ENCODE measurements at regions not wholly inside any gene's neighbourhood (a gene's known extent, or its start where the extent isn't known, plus 50 kb on each side); places are given as distances from the start of the nearest gene placed in this dataset.

DNA sequence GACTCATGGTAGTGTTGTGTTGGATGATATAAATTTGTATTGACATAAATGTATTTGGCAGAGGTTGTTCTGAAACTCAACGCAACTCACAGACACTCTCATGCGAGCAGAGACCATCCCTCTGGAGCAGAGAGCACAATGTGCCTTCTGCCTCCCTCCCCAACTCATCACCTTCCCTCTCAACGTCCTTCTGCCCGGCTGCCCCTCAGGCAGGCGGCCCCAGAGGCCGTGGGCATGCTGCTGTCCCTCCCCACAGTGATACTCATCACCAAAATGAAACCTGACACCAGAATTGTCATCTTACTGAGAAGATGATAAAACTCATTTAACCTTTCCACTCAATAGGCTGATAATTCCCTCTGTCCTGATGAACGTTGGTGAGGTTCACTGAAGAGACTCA is 260.6 kb downstream of the ETS1 start:
- no peak for DNase-seq

DNA sequence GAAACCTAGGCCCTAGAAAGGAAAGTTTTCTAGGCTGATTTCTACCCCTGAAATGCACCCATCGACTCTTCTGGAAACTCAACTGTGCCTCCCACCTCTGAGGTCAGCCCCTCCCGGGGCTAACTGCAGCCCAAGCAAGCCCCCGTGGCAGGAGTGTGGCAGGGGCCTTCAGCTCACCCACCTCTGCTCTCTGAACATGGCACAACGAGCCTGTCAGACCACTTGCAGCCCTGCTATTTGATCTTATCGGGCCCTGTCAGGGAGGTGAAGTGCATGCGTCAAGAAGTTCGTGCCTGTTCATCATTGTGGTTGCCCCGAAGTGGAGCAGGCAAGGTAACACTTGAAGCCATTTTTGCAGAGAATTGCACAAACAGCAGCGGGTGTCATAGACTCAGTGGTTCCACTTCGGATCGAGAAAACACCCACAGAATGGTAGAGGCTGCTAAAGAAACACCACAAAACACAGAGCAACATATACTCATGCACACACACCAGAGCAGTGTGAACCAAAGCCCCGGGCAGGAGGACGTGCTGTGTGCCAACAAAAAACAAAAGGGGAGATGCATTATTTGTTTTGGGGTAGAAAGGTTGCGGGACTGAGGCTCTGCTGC is 262.7 kb downstream of the ETS1 start:
- DNase-seq, result no peak

DNA sequence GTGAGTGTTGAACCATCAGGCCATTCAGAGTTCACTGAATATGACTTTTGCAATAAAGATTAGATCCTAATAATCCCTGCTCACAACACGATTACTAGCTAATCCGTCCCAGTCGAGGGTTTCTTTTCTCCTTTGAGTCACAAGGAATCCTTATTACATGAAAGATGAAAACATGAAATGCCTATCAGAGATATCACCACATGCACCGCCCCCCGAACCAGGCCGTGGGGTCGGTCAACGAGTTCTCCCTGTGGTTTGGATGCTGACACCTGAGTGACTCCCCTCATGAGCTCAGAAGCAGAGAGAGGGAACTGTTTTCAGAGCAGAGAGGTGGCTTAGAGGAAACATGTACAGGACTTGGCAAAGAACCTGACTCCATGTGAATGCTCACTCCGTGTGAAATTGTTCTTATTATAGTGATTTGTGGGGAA is 263.3 kb downstream of the ETS1 start:
- DNase-seq, result no peak

DNA sequence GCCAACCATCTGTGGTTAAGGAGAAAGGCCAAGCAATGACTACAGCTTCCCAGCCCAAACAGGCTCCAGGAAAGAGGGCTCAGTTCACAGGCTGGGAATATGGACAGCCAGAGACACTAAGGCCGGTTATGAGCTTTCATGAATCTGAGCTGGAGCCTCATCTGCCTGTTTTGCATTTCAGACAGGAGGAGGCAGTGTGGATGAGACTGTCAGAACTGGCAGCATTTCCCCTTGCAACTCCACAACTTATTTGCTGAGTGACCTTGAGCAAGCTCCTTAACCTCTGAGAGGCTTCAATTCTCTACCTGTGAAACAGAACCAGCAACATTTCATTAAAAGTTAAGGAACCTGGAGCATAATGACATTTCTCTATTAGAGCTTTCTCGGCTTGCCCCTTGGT is 264.0 kb downstream of the ETS1 start:
- no peak for DNase-seq

DNA sequence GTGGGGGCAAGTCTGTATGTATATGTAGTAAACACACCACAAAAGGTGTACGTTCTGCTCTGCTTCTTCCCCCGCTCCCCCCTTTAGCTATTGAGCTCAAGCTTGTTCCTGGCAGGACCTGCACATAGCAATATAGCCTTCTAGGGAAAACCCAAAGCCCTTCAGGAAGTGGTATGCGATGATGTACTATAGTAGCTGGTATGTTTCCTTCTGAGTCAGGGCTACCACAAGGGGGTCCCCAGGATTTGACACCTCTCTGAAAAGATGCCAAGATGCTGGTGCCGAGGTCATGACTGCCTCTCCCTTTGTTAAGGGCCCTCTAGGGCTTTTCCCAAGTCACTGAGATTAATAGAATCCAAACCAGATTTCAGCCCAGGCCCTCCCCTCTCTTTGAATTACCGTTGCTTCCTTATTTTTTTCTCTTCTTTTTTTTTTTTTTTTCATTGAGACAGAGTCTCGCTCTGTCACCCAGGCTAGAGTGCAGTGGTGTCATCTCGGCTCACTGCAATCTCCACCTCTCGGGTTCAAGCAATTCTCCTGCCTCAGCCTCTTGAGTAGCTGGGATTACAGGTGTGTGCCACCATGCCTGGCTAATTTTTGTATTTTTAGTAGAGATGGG is 268.4 kb downstream of the ETS1 start:
- DNase-seq, result no peak

DNA sequence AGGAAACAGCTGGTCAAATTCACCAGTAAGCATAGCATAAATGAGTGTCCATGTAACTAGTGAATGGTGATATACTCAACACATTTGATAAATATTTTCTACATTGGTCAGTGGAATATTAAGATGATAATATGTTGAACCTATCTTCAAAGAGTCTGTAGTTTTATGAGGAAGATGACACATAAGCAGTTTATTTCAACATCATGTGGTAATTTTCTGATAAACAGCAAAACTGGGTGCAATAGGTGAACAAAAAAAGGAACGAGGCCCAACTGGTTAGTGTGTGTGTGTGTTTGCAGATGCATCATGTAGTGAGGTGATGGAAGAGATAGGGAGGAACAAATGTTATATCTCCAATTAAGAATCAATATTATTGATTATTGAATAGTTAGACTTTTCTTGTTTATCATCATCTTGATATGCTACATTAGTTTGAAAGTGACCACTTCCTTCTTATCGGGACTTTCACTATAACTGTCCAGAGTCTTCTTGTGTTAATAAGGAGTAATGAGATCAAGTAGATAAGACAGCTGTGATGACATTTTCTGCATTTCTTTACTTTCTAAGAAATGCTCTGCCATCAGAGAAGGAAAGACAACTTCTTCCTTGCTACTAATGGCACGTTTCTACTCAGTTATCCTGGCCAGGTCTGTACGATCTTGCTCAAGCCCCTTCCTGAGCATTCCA is 270.7 kb downstream of the ETS1 start:
- no peak for DNase-seq

DNA sequence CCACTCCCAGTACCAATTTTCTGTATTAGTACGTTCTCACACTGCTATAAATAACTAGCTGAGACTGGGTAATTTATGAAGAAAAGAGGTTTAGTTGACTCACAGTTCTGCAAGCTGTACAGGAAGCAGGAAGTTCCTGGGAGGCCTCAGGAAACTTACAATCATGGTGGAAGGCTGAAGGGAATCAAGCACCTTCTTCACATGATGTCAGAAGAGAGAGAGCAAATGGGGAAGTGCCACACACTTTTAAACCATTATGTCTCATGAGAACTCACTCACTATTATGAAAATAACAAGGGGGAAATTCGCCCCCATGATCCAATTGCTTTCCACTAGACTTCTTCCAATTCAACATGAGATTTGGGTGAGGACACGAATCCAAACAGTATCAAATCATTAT is 271.4 kb downstream of the ETS1 start:
- DNase-seq, result no peak

DNA sequence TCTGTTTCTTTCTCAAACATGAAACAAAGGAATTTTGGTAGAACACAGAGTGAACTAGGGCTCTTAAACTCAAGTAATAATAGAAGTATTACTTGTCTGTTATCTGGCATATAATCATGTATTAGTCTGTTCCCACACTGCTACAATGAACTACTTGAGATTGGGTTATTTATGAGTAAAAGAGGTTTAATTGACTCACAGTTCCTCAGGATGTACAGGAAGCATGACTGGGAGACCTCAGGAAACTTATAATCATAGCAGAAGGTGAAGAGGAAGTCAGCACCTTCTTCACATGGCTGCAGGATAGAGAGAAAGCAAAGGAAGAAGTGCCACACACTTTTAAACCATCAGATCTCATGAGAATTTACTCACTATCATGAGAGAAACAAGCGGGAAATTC is 273.4 kb downstream of the ETS1 start:
- DNase-seq, result no peak

DNA sequence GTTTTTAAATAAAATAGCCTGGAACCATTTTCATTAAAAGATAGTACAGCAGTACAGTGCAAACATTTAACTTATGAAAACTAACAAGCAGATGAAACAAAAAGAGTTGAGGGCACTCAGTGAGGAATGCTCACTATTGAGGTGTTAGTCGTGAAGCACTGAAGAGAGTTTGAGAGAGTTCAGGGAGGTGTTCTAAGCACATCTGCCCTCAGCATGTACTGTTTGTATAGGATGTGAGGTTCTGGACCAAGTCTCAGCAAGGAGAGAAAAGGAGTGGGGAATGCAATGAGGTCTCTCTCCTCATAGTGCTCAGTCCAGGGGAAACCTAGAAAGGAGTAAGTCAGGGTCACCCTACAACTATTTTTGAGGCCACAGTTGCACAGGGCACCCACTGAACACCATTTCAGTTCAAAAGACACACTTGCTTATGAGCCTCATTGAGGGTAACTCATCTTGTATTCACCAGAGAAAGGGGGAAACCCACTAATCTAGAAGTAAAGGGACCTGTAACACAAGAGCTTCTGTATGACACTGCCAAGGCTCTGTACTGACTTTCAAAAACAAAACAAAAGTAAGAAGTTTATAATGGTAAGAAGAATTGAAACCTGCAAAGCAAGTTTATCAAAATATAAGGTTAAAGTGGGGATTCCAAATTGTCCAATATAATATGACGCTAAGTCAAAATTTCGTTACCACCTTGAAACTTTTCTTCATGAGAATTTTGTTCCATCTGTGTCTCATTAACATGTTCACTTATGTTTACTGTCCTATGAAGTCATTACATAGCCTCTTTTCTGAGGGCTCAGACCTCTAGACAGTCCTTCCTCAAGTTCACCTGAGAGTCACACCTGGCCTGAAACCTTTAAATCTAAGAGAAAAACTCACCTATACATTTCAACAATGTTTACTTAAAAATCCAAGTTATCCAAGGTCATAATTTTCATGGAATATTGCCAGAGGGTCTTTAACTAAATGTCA is 275.3 kb downstream of the ETS1 start:
- DNase-seq, result no peak

DNA sequence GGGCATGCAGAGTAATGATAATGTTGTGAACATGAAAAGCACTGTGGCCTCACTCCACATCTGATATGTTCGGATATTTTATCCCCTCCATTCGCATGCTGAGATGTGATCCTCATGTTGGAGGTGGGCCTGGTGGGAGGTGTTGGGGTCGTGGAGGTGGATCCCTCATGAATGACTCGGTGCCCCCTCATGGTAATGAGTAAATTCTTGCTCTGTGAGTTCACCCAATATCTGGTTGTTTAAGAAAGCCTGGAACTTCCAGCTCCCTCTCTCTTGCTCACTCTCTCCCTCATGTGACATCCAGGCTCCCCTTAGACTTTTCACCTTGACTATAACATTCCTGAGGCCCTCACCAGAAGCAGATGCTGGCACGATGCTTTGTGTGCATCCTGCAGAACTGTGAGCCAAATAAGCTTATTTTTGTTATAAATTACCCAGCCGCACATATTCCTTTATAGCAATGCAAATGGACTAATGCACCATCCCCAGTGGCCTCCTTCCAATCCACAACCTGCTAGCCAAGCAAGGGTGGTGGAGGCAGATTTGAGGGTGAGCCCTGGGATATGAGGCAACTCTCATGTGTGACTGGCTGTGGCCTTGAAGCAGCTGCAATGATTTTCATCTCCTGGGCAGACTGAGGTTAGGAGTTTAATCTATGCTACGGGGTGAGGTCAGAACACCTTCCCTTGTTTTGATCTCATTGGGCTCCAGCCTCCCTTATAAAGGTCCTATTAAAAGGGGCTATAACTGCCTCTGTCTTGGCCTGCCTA is 276.5 kb downstream of the ETS1 start:
- no peak for DNase-seq

DNA sequence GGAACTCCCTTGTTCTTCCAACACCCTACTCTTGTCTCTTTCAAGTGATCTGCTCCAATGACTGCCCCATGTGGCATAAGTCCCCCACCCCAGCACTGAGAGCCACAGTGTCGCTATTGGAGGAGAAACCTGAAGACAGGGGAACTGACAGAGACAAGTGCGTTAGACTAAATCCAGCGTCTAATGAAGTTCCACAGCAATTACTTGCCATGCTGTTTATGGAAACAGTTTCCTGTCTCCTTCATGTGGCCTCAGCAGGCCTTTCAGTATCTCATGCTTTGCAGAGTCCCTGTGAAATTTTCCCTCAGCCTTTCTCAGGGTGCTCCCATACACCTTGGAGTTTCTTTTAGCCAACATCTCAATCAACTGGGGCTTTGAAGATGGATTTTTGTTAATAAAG is 277.4 kb downstream of the ETS1 start:
- no peak for DNase-seq

DNA sequence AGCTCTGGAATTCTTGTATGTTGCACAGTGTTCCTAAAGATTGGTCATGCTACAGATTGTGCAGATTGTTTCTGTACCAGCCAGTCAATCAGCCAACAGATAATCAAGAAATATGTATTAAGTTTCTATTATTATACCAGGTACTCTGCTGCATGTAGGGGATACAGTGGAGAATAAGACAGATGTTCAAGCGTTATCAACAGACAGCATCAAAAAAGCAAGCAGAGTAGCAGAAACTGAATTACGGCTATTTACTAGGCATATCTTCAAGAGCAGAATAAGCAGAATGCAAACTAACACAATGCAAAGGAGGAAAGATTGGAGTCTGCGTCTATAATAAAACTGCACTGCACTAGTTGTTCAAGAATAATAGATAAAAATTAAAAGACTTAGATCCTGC is 278.6 kb downstream of the ETS1 start:
- DNase-seq, result no peak

DNA sequence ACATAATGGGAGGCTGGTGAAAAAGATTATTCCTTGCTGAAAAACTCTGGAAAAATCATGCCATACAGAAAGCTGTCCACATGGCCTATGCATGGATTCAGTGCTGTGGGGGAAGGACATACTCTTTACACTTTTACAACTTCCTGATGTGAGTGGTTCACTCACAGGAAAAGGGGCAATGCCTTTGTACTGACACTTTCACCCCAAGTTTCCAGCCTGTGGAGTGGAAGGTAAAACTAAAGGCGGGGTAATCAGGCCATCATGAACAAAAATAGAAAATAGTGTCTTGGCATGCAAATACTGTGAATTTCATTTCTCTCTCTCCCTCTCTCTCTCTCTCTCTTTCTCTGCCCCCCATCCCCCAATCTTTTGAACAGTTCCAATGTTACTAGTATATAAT is 281.8 kb downstream of the ETS1 start:
- DNase-seq, result no peak

DNA sequence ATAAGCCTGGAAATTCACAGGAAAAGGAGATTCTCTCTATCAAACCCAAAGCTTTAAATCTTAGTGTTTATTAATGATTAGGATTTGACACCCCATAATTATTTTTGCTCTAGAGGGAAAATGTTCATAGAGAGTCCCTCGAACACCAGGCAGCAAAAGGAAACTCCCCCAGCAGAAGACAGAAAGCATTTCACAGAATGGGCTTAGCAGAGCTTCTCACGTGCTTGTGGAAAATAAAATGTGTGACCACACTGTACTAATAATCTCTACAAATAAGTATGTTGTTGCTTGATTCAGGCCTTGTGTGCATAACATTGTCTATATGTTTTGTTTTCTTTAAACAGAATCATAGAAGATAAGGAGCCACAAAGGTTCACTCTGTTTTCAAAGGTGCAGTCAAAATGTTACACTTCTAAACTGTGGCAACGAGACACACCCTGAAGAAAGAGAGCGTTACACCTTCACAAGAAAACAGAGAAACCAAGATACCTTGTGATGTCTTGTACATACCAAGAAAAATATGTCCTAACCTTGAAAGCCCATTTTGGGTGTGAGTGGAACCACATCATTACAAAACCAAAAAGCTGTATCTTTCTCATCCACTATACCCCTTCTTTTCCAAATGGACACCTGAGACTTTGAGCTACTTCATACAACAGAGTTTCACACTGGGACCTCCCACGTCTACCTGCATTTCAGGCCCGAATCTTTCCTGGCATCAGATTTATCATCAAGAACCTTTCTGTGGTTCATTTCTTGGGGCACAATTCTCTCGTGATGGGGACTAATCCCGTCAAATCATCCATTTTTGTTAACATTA is 282.5 kb downstream of the ETS1 start:
- DNase-seq, result no peak

DNA sequence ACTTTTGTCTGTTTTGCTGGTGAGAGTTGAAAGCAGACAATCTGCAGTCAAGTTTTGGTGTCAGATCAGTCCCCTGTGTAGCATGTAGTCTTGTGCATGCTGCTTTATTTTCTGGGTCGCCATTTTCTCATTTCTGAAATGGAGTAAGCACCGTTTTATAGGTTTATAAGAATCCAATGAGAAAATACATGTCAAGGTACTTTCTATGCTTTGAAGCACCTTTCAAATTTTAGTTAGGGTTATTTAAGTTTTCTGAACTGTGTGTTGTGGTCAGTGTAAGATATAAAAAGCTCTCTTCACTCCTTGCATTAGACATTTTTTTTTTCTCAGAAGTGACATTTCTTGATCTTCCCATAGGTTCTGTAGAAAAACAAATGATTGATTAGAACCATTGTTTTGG is 283.2 kb downstream of the ETS1 start:
- no peak for DNase-seq

DNA sequence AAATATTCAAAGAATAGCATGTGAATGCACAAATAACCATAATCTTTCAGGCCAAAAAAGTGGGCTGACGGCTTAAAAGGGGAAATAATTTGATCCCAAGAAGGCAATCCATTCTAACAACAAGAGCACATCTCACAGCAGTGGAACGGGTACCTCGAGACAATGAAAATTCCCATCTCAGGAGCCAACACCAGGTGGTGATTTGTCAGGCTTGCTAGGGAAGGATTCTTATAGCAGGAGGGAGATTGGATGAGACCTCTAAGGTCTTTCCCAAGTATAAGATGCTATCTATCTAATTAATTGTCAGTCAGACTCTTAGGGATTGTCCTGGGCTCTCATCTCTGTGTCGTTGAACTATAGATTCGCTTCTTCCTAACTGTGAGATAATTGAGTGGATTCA is 284.0 kb downstream of the ETS1 start:
- DNase-seq, result no peak

DNA sequence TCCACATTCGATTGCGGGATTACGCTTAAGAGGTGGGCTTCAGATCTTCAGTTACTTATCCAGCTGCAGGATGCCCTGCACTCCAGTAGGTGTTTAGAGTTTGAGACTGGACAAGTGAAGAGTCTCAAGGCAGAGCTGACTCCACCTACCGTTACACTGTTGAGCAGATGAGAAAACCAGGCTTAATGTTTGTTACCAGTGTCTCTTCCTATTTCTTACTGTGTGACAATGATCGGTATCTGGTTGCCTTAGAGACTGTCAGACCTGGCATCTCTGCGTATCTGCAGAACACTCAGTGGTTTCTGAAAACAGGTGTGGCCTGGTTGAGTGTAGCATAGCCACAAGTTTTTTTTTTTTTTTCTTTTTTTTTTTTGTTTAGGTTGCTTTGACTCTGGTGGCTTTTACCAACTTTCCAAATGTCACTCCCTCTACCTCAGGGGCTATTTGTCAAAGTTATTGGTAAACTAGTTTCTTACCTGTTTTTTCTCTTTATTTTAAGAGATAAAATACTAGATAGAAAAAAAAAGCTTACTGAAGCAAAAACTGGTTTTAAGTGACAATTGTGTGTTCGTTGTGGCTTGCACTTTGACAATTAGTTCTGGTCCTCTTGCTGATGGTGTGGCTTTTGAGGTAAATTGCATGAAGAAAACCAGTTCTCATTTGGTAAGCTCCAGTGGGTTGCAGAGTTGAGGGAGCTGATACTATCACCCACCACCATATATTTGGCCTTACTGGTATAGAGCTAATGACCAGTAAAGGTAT is 284.8 kb downstream of the ETS1 start:
- DNase-seq, result no peak

DNA sequence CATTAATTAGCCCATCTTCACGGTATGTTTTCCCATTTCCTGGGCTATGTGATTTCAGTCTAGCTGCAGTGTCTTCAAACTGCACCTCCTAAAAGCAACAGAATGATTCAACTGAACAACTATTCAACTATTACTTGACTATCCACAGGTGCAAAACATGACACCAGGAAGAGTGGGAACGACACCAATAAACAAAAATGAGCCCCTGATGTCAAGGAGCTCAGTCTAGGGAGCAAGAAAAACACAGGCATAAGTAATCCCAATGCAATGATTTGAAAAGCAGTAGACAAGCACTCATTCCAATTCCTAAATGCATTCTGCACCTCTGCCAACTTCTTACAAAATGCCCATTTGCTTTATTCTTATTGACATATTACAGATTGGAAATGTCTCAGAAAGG is 285.6 kb downstream of the ETS1 start:
- DNase-seq, result no peak

DNA sequence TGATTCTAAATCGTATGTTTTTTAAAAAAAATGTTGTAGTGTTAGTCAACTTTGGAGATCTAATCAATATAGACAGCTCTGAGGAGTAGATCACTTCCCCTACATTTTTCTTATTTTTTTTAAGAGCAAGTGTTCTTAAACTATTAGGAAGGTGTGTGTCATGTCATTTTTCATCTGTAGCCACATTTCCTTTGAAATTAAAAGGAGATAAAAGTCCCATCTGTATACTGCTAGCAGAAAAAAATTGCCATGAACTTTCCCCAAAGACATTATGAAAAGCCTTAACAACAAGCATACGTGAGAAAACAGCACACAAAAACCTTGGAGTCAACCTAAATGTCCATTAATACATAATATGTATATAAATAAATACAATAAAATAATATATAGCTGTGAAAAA is 286.6 kb downstream of the ETS1 start:
- DNase-seq, result no peak

DNA sequence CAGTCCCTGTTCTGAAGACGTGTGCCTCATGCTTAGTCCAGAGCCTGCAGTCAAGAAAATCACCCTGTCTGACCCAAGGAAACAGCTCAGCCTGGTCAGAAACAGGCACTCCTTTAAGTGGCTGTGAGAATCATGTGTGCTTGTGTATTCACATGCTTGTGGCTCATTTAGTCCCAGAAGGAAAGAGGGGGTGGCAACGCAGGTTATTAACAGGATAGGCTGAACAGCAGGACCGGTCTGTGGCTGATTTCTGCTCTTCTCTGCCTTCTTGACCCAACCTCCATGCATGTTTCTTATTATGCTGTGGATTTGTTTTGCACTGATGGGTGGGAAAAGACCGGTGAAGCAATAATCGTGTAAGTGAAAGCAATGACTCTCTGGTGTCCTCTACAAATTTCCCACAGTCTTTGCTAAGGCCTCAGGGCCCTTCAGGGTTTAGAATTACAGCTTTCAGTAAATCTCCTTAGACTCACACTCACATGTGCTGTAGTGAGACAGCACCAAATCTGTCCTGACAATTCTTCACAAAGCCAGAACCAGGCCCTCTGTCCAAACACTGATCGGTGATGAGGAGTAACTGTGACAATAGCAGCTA is 288.1 kb downstream of the ETS1 start:
- DNase-seq, result no peak

DNA sequence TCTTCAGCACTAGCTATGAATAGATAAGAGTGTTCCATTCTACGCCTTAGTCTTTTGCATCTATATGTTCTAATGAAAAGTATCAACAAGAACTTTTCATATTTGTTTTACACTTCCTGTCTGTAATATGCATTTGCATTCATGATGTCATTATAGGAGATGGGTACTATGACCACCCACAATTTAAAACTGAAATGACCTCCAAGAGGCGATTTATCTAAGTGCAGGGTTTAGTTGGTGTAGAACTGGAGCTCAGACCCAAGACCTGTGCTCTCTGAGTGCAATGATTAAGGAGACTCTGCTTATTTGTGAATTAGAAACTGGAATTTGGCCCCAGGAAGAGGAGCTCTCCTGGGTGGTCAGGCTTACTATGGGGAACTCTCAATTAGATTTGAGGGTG is 289.1 kb downstream of the ETS1 start:
- DNase-seq, result no peak
